LNCAP (cell line): ENCODE measurements at regions not wholly inside any gene's neighbourhood (a gene's known extent, or its start where the extent isn't known, plus 50 kb on each side); places are given as distances from the start of the nearest gene placed in this dataset.

Experiments
- TF ChIP-seq, protein P1 (sequence below): fragments of 450-650 bp; IDR thresholded peaks from 2 replicates; pipeline ENCODE4 v1.5.1; 2017; ENCODE audit warnings: mild to moderate bottlenecking

DNA sequence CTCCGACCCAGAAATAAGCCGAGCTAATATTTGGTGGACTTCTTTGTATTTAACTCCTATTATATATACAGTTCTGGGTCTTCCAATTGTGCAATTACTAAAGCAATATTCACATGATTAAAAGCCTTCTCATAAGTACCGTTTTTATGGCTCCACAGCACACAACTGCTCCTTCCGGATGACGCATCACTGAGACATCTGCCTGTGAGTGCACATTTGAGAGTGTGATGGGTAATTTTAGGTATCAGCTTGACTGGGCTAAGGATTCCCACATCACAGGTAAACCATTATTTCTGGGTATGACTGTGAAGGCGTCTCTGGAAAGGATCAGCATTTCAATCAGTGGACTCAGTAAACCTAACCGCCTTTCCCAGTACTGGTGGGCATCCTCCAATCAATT, 77.5 kb upstream of the SYK start:
- TF ChIP-seq, protein P1, sequence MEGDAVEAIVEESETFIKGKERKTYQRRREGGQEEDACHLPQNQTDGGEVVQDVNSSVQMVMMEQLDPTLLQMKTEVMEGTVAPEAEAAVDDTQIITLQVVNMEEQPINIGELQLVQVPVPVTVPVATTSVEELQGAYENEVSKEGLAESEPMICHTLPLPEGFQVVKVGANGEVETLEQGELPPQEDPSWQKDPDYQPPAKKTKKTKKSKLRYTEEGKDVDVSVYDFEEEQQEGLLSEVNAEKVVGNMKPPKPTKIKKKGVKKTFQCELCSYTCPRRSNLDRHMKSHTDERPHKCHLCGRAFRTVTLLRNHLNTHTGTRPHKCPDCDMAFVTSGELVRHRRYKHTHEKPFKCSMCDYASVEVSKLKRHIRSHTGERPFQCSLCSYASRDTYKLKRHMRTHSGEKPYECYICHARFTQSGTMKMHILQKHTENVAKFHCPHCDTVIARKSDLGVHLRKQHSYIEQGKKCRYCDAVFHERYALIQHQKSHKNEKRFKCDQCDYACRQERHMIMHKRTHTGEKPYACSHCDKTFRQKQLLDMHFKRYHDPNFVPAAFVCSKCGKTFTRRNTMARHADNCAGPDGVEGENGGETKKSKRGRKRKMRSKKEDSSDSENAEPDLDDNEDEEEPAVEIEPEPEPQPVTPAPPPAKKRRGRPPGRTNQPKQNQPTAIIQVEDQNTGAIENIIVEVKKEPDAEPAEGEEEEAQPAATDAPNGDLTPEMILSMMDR: no peak

DNA sequence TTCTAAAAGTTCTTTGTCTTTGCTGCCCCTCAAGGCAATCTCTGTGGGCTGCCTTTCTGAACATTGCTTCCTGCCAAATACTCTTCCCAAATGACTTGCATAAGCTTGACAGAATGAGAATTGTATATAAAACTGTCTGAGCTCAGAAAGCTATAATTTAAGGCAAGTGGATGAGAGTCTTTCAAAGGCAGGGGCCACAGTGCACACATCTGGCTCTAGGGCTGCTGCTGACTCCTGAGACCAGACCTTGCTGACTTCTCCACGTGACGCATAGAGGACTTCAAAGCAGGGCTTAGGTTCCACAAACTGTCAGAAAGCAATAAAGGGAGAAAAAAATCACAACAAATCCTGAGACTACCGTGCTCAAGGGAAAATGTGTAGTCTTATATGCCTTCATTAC, 79.4 kb upstream of the DIRAS2 start:
- TF ChIP-seq, protein P1: no peak

DNA sequence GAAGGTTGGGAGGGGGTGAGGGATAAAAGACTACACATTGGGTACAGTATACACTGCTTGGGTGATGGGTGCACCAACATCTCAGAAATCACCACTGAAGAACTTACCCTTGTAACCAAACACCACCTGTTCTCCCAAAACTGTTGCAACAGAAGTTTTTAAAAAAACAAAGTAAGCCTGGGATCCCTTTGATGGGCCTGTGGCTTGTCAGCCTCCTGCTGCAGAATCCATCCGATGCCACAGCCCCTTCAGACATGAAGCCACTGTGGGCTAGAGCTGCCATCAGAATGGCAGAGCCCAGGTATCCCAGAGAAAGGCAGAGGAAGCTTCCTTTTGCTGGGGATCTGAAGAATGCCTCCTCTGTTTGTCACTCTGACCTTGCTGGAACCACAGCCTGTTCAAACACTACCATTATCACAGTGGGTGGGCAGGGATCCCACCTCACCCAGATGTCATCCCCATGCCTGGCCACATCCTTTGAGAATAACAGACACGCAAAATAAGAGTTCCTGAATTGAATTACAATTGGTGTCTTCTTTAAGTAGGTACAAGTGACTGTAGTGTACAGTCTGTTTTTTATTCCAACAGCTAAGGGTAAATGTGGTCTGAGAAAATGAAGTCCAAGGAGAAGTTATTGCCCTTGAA, 78.1 kb upstream of the DIRAS2 start:
- TF ChIP-seq, protein P1: no peak

DNA sequence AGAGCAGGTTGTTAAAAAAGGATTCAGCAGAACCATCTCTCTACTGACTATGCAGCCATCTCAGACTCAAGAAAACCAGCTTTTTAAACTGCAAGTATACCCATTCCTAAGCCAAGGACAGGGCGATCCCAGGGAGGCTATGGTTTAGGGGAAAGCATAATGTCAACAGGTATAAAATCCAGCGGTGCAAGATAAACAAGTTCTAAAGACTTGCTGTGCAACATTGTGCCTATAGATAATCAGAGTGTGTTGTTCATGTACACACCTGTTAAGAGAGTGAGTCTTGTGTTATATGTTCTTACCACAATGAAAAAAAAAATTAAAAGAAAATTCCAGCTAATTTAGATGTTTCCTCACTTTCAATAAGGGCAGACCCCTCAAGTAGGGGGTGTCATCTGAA, 63.6 kb upstream of the DIRAS2 start:
- TF ChIP-seq, protein P1: no peak

DNA sequence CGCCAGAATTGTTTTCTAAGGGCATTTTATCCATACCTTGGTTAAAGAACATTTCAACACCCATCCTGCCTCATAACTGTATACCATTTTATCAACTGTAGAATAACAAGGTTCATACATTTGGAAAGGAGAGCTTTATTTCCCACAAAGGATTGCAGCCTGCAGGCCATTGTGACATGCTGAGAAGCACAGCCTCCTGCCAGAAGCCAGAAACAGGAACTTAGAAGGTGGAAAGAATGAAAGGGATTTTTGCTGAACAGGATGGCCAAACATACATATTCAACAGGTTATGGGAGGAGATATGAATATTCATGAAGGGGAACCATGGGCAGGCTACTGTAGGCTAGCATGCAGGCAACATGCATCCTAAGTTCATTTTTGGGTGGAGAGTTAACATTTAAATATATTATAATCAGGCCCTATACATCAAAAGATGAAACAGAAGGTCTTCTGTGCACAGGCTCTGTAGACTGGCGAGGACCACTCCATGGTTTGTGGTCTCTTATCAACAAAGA, 59.9 kb upstream of the DIRAS2 start:
- TF ChIP-seq, protein P1: no peak

DNA sequence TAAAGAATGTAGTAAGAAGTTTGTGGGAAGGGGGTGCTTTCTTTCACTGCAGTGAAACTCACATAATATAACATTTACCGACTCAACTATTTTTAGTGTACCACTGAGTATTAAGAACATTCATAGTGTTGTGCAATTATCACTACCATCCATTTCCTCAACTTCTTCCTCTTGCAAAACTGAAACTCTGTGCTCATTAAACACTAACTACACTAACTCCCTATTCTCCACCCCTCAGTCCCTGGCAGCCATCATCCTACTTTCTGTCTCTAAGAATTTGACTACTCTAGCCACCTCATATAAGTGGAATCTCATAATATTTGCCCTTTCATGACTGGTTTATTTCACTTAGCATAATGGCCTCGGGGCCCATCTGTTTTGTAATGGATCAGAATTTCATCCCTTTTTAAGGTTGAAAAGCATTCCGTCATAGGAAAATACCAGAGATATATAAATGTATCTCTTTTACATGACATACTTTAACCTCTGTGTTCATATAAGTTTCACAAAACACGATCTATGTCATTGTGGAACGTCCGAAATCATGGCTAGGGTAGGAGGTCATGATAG, 56.3 kb upstream of the DIRAS2 start:
- TF ChIP-seq, protein P1: no peak

DNA sequence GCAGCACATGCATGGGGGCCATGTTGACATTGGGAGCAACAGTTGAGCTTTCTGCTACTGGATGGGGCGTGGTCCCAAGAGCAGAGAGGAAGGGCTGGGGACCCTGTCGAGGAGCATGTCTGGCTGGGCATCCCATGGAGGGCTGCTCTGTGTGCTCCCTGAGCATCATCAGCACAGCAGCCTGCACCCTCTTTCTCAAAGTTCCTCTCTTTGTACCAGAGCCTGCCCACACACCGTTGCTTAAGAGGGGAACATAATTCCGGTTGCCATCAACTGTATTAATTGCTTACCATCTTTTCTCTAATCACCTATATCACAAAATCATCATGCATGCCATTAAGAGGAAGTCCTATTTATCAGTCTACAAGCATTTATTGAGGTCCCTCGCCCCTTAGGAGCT, 55.2 kb upstream of the DIRAS2 start:
- TF ChIP-seq, protein P1: no peak
